ENCODE measurements at regions not wholly inside any gene's neighbourhood (a gene's known extent, or its start where the extent isn't known, plus 50 kb on each side); places are given as distances from the start of the nearest gene placed in this dataset.

GRCh38 chr2:225184948-225185347 lies 142.7 kb upstream of the DOCK10 start:
- TF ChIP-seq, protein P1, sequence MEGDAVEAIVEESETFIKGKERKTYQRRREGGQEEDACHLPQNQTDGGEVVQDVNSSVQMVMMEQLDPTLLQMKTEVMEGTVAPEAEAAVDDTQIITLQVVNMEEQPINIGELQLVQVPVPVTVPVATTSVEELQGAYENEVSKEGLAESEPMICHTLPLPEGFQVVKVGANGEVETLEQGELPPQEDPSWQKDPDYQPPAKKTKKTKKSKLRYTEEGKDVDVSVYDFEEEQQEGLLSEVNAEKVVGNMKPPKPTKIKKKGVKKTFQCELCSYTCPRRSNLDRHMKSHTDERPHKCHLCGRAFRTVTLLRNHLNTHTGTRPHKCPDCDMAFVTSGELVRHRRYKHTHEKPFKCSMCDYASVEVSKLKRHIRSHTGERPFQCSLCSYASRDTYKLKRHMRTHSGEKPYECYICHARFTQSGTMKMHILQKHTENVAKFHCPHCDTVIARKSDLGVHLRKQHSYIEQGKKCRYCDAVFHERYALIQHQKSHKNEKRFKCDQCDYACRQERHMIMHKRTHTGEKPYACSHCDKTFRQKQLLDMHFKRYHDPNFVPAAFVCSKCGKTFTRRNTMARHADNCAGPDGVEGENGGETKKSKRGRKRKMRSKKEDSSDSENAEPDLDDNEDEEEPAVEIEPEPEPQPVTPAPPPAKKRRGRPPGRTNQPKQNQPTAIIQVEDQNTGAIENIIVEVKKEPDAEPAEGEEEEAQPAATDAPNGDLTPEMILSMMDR (IDR thresholded peaks at IDR 0.05; ENCODE audit: low read length, missing control alignments) = no peak
- no peak for DNase-seq (ENCODE audit: low read depth)
- H3K4me3 ChIP-seq (replicated peaks; ENCODE audit: low read depth, low read length) = no peak overlapping the region

GRCh38 chr2:225182126-225182525 lies 139.9 kb upstream of the DOCK10 start:
- DNase-seq (ENCODE audit: low read depth) = no peak
- no peak overlapping the region for H3K4me3 ChIP-seq (replicated peaks; ENCODE audit: low read depth, low read length)
- TF ChIP-seq, protein P1 (IDR thresholded peaks at IDR 0.05; ENCODE audit: low read length, missing control alignments) = no peak

- no peak overlapping the region for H3K4me3 ChIP-seq (replicated peaks; ENCODE audit: low read depth, low read length)
- TF ChIP-seq, protein P1 (IDR thresholded peaks at IDR 0.05; ENCODE audit: low read length, missing control alignments) = no peak
- DNase-seq (ENCODE audit: low read depth) = peak; percentile 11
These were observed 134.8 kb upstream of the DOCK10 start for GRCh38 chr2:225177098-225177497.

- TF ChIP-seq, protein P1 (IDR thresholded peaks at IDR 0.05; ENCODE audit: low read length, missing control alignments) = no peak
- no peak overlapping the region for H3K4me3 ChIP-seq (replicated peaks; ENCODE audit: low read depth, low read length)
- DNase-seq (ENCODE audit: low read depth) = peak; percentile 8
These were observed 131.6 kb upstream of the DOCK10 start for GRCh38 chr2:225173909-225174308.

DNA sequence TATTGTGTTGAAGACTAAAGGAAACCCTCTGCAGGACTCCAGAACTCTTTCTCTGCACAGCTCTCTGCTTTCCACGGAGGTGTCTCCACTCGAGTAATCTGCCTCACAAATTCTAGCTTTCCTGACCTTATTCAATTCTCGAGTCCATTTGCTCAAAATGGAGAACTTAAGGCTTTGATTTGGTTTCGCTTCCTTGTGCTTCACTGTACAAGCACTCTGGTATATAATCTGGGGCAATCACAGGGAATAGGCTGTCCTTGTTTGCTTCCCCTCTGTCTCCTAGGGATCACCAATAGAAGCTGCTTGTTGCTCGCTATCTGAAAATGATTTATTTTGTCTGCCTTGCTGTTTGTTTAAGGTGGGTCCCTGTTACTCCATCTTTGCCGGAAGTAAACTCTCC lies 129.1 kb upstream of the DOCK10 start:
- TF ChIP-seq, protein P1 (IDR thresholded peaks at IDR 0.05; ENCODE audit: low read length, missing control alignments) = no peak
- no peak overlapping the region for H3K4me3 ChIP-seq (replicated peaks; ENCODE audit: low read depth, low read length)
- DNase-seq (ENCODE audit: low read depth) = no peak

DNA sequence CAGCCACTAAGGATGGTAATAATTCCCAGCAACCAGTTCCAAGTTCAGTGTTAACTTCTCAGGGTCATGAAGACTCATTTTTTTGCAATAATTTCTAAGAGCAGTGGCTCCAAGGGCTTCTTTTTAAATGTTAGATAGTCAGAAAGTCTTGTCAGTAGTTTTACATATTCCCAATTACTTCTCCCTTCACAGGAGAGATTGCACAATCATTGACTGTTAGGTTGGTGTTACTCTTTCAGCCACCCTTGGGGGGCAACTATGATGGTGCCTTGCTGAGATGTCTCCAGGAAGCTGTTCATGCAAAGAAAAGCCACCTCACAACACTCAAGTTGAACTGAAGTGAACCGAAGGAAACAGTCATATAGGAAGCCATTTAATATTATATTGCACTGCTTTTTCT lies 127.9 kb upstream of the DOCK10 start:
- DNase-seq (ENCODE audit: low read depth) = no peak
- TF ChIP-seq, protein P1 (IDR thresholded peaks at IDR 0.05; ENCODE audit: low read length, missing control alignments) = no peak
- H3K4me3 ChIP-seq (replicated peaks; ENCODE audit: low read depth, low read length) = no peak overlapping the region

DNA sequence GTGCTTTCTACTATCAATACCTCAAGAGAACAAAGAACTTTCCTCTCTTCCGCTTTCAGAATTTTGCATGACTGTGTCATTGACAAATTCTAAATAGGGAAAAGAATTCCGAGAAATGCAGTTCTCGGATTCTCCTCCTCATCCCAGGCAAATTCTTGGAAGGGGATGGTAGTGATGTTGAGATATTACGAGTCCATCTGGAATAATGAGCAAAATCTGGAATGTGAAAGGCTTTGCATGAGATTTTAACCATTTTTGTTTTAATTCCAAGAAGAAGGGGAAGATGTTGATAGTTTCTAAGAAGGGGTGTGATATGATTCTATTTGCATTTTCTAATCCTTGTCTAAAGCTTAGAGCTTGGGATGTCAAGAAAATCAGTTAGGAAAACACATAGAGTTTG lies 127.1 kb upstream of the DOCK10 start:
- TF ChIP-seq, protein P1 (IDR thresholded peaks at IDR 0.05; ENCODE audit: low read length, missing control alignments) = no peak
- no peak for DNase-seq (ENCODE audit: low read depth)
- no peak overlapping the region for H3K4me3 ChIP-seq (replicated peaks; ENCODE audit: low read depth, low read length)
